ENCODE measurements at regions not wholly inside any gene's neighbourhood (a gene's known extent, or its start where the extent isn't known, plus 50 kb on each side); places are given as distances from the start of the nearest gene placed in this dataset.

- H3K36me3 ChIP-seq = no peaks in the 10 kb centered on the region
- no peak for DNase-seq (ENCODE audit: low spot score)
- intact Hi-C loops (cut with DNase I) = no loop called here
- WGBS = 90% methylated on average over 8 of the region's 8 CpGs
- no peak overlapping the region for H3K27ac ChIP-seq
- H3K4me3 ChIP-seq = no peak overlapping the region
- TF ChIP-seq CTCF (IDR thresholded peaks at IDR 0.05) (no peak), POLR2A (IDR thresholded peaks at IDR 0.05) (no peak), POLR2AphosphoS5 (IDR thresholded peaks at IDR 0.05) (no peak)
- H3K27me3 ChIP-seq (replicated peaks; ENCODE audit: insufficient read depth) = no peaks in the 10 kb centered on the region
- no peaks in the 10 kb centered on the region for H3K4me1 ChIP-seq (replicated peaks)
- H3K9me3 ChIP-seq = no peaks in the 10 kb centered on the region
Observed at GRCh38 chr7:156148547-156148946, 336.3 kb upstream of the SHH start.

GRCh38 chr7:156147756-156148504, 335.7 kb upstream of the SHH start:
- TF ChIP-seq POLR2AphosphoS5 (IDR thresholded peaks at IDR 0.05) = no peak
- TF ChIP-seq CTCF (IDR thresholded peaks at IDR 0.05) = no peak
- TF ChIP-seq POLR2A (IDR thresholded peaks at IDR 0.05) = no peak
- intact Hi-C loops (cut with DNase I) = no loop called here
- no peak for DNase-seq (ENCODE audit: low spot score)
- H3K4me3 ChIP-seq = no peak overlapping the region
- H3K27ac ChIP-seq = no peak overlapping the region
- H3K9me3 ChIP-seq = no peaks in the 10 kb centered on the region
- no peaks in the 10 kb centered on the region for H3K27me3 ChIP-seq (replicated peaks; ENCODE audit: insufficient read depth)
- 80% methylated on average over 14 of the region's 15 CpGs for WGBS
- H3K4me1 ChIP-seq (replicated peaks) = no peaks in the 10 kb centered on the region
- no peaks in the 10 kb centered on the region for H3K36me3 ChIP-seq

- DNase-seq (ENCODE audit: low spot score) = no peak
- H3K27ac ChIP-seq = no peak overlapping the region
- intact Hi-C loops (cut with DNase I) = no loop called here
- no peaks in the 10 kb centered on the region for H3K4me1 ChIP-seq (replicated peaks)
- TF ChIP-seq POLR2A (IDR thresholded peaks at IDR 0.05) (no peak), POLR2AphosphoS5 (IDR thresholded peaks at IDR 0.05) (no peak)
- H3K27me3 ChIP-seq (replicated peaks; ENCODE audit: insufficient read depth) = no peaks in the 10 kb centered on the region
- no peak overlapping the region for H3K4me3 ChIP-seq
- H3K36me3 ChIP-seq = no peaks in the 10 kb centered on the region
- no peaks in the 10 kb centered on the region for H3K9me3 ChIP-seq
- 91% methylated on average over 6 of the region's 6 CpGs for WGBS
Observed at GRCh38 chr7:156147104-156147503, 334.8 kb upstream of the SHH start.

- intact Hi-C loops (cut with DNase I) = no loop called here
- Histone ChIP-seq H3K27me3 (replicated peaks; ENCODE audit: insufficient read depth) (no peaks in the 10 kb centered on the region), H3K4me1 (replicated peaks) (no peaks in the 10 kb centered on the region), H3K4me3 (no peak overlapping the region), H3K27ac (no peak overlapping the region), H3K36me3 (no peaks in the 10 kb centered on the region), H3K9me3 (no peaks in the 10 kb centered on the region)
- DNase-seq (ENCODE audit: low spot score) = no peak
- 76% methylated on average over 8 of the region's 8 CpGs for WGBS
- no peak for TF ChIP-seq POLR2A (IDR thresholded peaks at IDR 0.05)
- TF ChIP-seq POLR2AphosphoS5 (IDR thresholded peaks at IDR 0.05) = no peak
- TF ChIP-seq CTCF (IDR thresholded peaks at IDR 0.05) = no peak
Observed at GRCh38 chr7:156145996-156146395, 333.7 kb upstream of the SHH start.

GRCh38 chr7:156145184-156145583, 332.9 kb upstream of the SHH start:
- Histone ChIP-seq H3K27ac (no peak overlapping the region), H3K9me3 (no peaks in the 10 kb centered on the region), H3K4me1 (replicated peaks) (no peaks in the 10 kb centered on the region), H3K27me3 (replicated peaks; ENCODE audit: insufficient read depth) (no peaks in the 10 kb centered on the region), H3K36me3 (no peaks in the 10 kb centered on the region), H3K4me3 (no peak overlapping the region)
- 92% methylated on average over 6 of the region's 6 CpGs for WGBS
- intact Hi-C loops (cut with DNase I) = no loop called here
- TF ChIP-seq POLR2AphosphoS5 (IDR thresholded peaks at IDR 0.05) = no peak
- no peak for TF ChIP-seq CTCF (IDR thresholded peaks at IDR 0.05)
- no peak for TF ChIP-seq POLR2A (IDR thresholded peaks at IDR 0.05)
- DNase-seq (ENCODE audit: low spot score) = no peak
